A549 (cell line): ENCODE measurements at regions not wholly inside any gene's neighbourhood (a gene's known extent, or its start where the extent isn't known, plus 50 kb on each side); places are given as distances from the start of the nearest gene placed in this dataset.

Experiments
- ATAC-seq, 2 experiments: fragments of 200-7000 bp in 1 of 2; fragments of >200 bp in 1 of 2; cut with Nextera tagmentation in 1 of 2; cut with Tn5 transposase in 1 of 2; 3 replicates each; pipeline versions ENCODE4 v1.8.0 to v1.9.1; 2018 to 2020; ENCODE audit warnings: mild to moderate bottlenecking in 1 of 2, moderate library complexity in 1 of 2
- CTCF ChIA-PET: fragments of 300-600 bp; sonication (Branson Sonifier 250); formaldehyde crosslinking; extraction: SDS; loops from one replicate; lab custom pipeline; 2021; ENCODE audit warnings: antibody characterized with exemption, inconsistent platforms; lab: Yijun Ruan, JAX
- POLR2A ChIA-PET: fragments of 350-600 bp; formaldehyde crosslinking; extraction: SDS; loops from one replicate; lab custom pipeline; 2021; ENCODE audit warnings: antibody characterized with exemption, inconsistent platforms; lab: Yijun Ruan, JAX
- DNase-seq, 2 experiments: peaks; one replicate each; pipeline versions ENCODE4 v3.0.0 to v3.0.0-alpha.2; 2011 to 2016; ENCODE audit warnings: low read depth in 1 of 2, low spot score in 1 of 2
- FAIRE-seq: peaks from 2 replicates; lab custom pipeline; 2011; peaks lifted over from hg19 to GRCh38; lab: Jason Lieb, UNC
- H3K27ac ChIP-seq, 2 experiments: fragments of >200 bp; sonication (Bioruptor Twin); formaldehyde crosslinking; 3 replicates each; pipeline ENCODE4 v1.5.1; 2016 to 2017
- H3K4me1 ChIP-seq: fragments of >200 bp; sonication (Bioruptor Twin); formaldehyde crosslinking; 3 replicates; pipeline ENCODE4 v1.6.1; 2016
- H3K4me2 ChIP-seq: fragments of >200 bp; sonication (Bioruptor Twin); formaldehyde crosslinking; 3 replicates; pipeline ENCODE4 v1.6.1; 2016
- H3K4me3 ChIP-seq: fragments of >200 bp; sonication (Bioruptor Twin); formaldehyde crosslinking; 3 replicates; pipeline ENCODE4 v1.5.1; 2016
- H3K9me3 ChIP-seq: fragments of >200 bp; sonication (Bioruptor Twin); formaldehyde crosslinking; 3 replicates; pipeline ENCODE4 v1.6.1; 2016
- CBX2 ChIP-seq: fragments of 200-600 bp; sonication (generic); IDR thresholded peaks from 2 replicates; pipeline ENCODE4 v1.6.1; 2016; ENCODE audit warnings: low read depth, mild to moderate bottlenecking, borderline replicate concordance
- CEBPB ChIP-seq, 2 experiments: fragments of >200 bp in 1 of 2; sonication (Bioruptor Twin) in 1 of 2; formaldehyde crosslinking in 1 of 2; IDR thresholded peaks; 2 replicates each; pipeline ENCODE4 v1.6.1; 2012 to 2016
- CHD2 ChIP-seq: fragments of 150-350 bp; IDR thresholded peaks from 2 replicates; pipeline ENCODE4 v1.6.1; 2014; ENCODE audit warnings: low read length; ENCODE audit not compliant: partially characterized antibody
- CHD4 ChIP-seq: fragments of 200-600 bp; sonication (generic); IDR thresholded peaks from 2 replicates; pipeline ENCODE4 v1.6.1; 2016; ENCODE audit warnings: antibody characterized with exemption, mild to moderate bottlenecking, borderline replicate concordance
- FOSB ChIP-seq: fragments of 250-450 bp; sonication (Bioruptor Pico); IDR thresholded peaks from 2 replicates; pipeline ENCODE4 v1.5.0; 2020; ENCODE audit warnings: mild to moderate bottlenecking, moderate library complexity
- GATA3 ChIP-seq: IDR thresholded peaks from 2 replicates; pipeline ENCODE4 v1.6.1; 2012; ENCODE audit warnings: borderline replicate concordance
- HES2 ChIP-seq: fragments of >200 bp; sonication (Bioruptor Twin); formaldehyde crosslinking; IDR thresholded peaks from 2 replicates; pipeline ENCODE4 v1.6.1; 2016
- HOXA7 ChIP-seq: fragments of 250-450 bp; sonication (Bioruptor Pico); IDR thresholded peaks from 2 replicates; pipeline ENCODE4 v1.5.0; 2020; ENCODE audit warnings: mild to moderate bottlenecking, moderate library complexity
- JUN ChIP-seq, 2 experiments: fragments of >200 bp; sonication (Bioruptor Twin); formaldehyde crosslinking; IDR thresholded peaks; 2 replicates in 1 of 2; 3 replicates in 1 of 2; pipeline ENCODE4 v1.6.1; 2016 to 2017
- JUNB ChIP-seq: fragments of >200 bp; sonication (Bioruptor Twin); formaldehyde crosslinking; IDR thresholded peaks from 2 replicates; pipeline ENCODE4 v1.6.1; 2016
- KDM1A ChIP-seq: fragments of 200-600 bp; sonication (generic); IDR thresholded peaks from 2 replicates; pipeline ENCODE4 v1.6.1; 2016; ENCODE audit warnings: low read depth, mild to moderate bottlenecking
- KDM5A ChIP-seq: fragments of 200-600 bp; sonication (generic); IDR thresholded peaks from 2 replicates; pipeline ENCODE4 v1.6.1; 2016; ENCODE audit warnings: antibody characterized with exemption, mild to moderate bottlenecking
- MAFK ChIP-seq: fragments of 450-650 bp; IDR thresholded peaks from 2 replicates; pipeline ENCODE4 v1.6.1; 2014; ENCODE audit not compliant: partially characterized antibody
- MAX ChIP-seq: IDR thresholded peaks from 2 replicates; pipeline ENCODE4 v1.6.1; 2012
- MAZ ChIP-seq: fragments of 150-350 bp; IDR thresholded peaks from 2 replicates; pipeline ENCODE4 v1.6.1; 2014; ENCODE audit warnings: antibody characterized with exemption, low read depth, low read length, borderline replicate concordance
- NPAS2 ChIP-seq: fragments of 250-450 bp; sonication (Bioruptor Pico); IDR thresholded peaks from 2 replicates; pipeline ENCODE4 v1.8.0; 2022; ENCODE audit warnings: mild to moderate bottlenecking, moderate library complexity, borderline replicate concordance
- NR3C1 ChIP-seq: fragments of >200 bp; sonication (Bioruptor Twin); formaldehyde crosslinking; IDR thresholded peaks from 3 replicates; pipeline ENCODE4 v1.6.1; 2017
- PHF8 ChIP-seq: fragments of 200-600 bp; sonication (generic); IDR thresholded peaks from 2 replicates; pipeline ENCODE4 v1.6.1; 2016; ENCODE audit warnings: low read depth, mild to moderate bottlenecking, antibody characterized with exemption, moderate library complexity, borderline replicate concordance
- RAD21 ChIP-seq, 2 experiments: fragments of >200 bp in 1 of 2; sonication (Bioruptor Twin) in 1 of 2; formaldehyde crosslinking in 1 of 2; IDR thresholded peaks in 1 of 2; conservative IDR thresholded peaks in 1 of 2; 2 replicates in 1 of 2; 3 replicates in 1 of 2; pipeline ENCODE4 v1.6.1; 2012 to 2018; ENCODE audit warnings: inconsistent platforms in 1 of 2
- RCOR1 ChIP-seq: fragments of 150-350 bp; IDR thresholded peaks from 2 replicates; pipeline ENCODE4 v1.6.1; 2014; ENCODE audit warnings: antibody characterized with exemption, low read length, low read depth
- REST ChIP-seq: fragments of 200-600 bp; sonication (generic); IDR thresholded peaks from 2 replicates; pipeline ENCODE4 v1.6.1; 2016; ENCODE audit warnings: antibody characterized with exemption, mild to moderate bottlenecking, moderate library complexity
- SMC3 ChIP-seq: fragments of >200 bp; sonication (Bioruptor Twin); formaldehyde crosslinking; IDR thresholded peaks from 3 replicates; pipeline ENCODE4 v1.6.1; 2018; ENCODE audit warnings: inconsistent platforms
- SREBF2 ChIP-seq: fragments of 450-650 bp; IDR thresholded peaks from 2 replicates; pipeline ENCODE4 v1.6.1; 2014; ENCODE audit warnings: mild to moderate bottlenecking, moderate library complexity
- TP53 ChIP-seq: fragments of 250-450 bp; sonication (Bioruptor Pico); IDR thresholded peaks from 2 replicates; pipeline ENCODE4 v1.5.0; 2021; ENCODE audit warnings: mild to moderate bottlenecking, moderate library complexity
- USF2 ChIP-seq: fragments of 450-650 bp; IDR thresholded peaks from 2 replicates; pipeline ENCODE4 v1.6.1; 2014; ENCODE audit warnings: antibody characterized with exemption
- ZFP36 ChIP-seq: fragments of 450-650 bp; IDR thresholded peaks from 2 replicates; pipeline ENCODE4 v1.6.1; 2014; ENCODE audit warnings: borderline replicate concordance; ENCODE audit not compliant: partially characterized antibody
- WGBS: methylation state at CpG from one replicate; pipeline ENCODE4 v1.1.6; 2017; ENCODE audit errors: missing lambda C conversion rate; 5-methylcytosine and 5-hydroxymethylcytosine counted together

GRCh38 chr6:4295783-4296155 lies 160.4 kb upstream of the ECI2 start:
- CTCF ChIA-PET: interaction anchor here (1.4 to 2.1 kb wide), 2 partner anchors 15 to 18 kb away, joined by 3 to 4 read pairs; no protein-coding TSS in a partner anchor

GRCh38 chr6:4295058-4295782 lies 159.8 kb upstream of the ECI2 start:
- no peak for TF ChIP-seq REST
- TF ChIP-seq GATA3: no peak
- TF ChIP-seq HES2: no peak
- TF ChIP-seq SREBF2: no peak
- TF ChIP-seq JUN (IDR thresholded peaks at IDR 0.05): no peak
- TF ChIP-seq MAFK: no peak
- no peak for TF ChIP-seq CBX2
- no peak for DNase-seq
- no peak for FAIRE-seq
- no peak for ATAC-seq
- WGBS: 83% methylated on average over 8 of the region's 10 CpGs
- peaks cover 6% of the 10 kb centered on the region; the same call in 1 of the 3 replicates for H3K4me1 ChIP-seq
- ChIA-PET POLR2A (no interaction called here), CTCF (interaction anchor here (1.4 to 2.1 kb wide), 2 partner anchors 14 to 18 kb away, joined by 3 to 4 read pairs; no protein-coding TSS in a partner anchor)
- 0 out of 3 replicates have a peak, but pooled peaks cover 5% of the 10 kb centered on the region for H3K9me3 ChIP-seq
- H3K27ac ChIP-seq: no peak overlapping the region
- no peak overlapping the region for H3K4me2 ChIP-seq
- no peak overlapping the region for H3K4me3 ChIP-seq

More at GRCh38 chr6:4295783-4296155, 160.4 kb upstream of the ECI2 start:
- POLR2A ChIA-PET: no interaction called here
- WGBS: 56% methylated on average over 2 of the region's 2 CpGs
- peaks cover 6% of the 10 kb centered on the region; the same call in 1 of the 3 replicates for H3K4me1 ChIP-seq
- no peak for TF ChIP-seq TP53 (CRISPR knock-in tag)
- no peak for TF ChIP-seq CEBPB (IDR thresholded peaks at IDR 0.05)
- TF ChIP-seq, all 56 proteins: peak for 0
- DNase-seq (no peak), ATAC-seq (no peak), FAIRE-seq (no peak)
- Histone ChIP-seq H3K4me3 (no peak overlapping the region), H3K9me3 (0 out of 3 replicates have a peak, but pooled peaks cover 5% of the 10 kb centered on the region), H3K4me2 (no peak overlapping the region), H3K27ac (no peak overlapping the region)

GRCh38 chr6:4294636-4295035 lies 159.3 kb upstream of the ECI2 start:
- CTCF ChIA-PET: interaction anchor here (1.4 kb wide), 1 partner anchor 14 kb away, joined by 3 read pairs; no protein-coding TSS in a partner anchor
- no peak overlapping the region for H3K4me2 ChIP-seq
- POLR2A ChIA-PET: no interaction called here
- H3K9me3 ChIP-seq: 0 out of 3 replicates have a peak, but pooled peaks cover 5% of the 10 kb centered on the region
- DNase-seq (no peak), FAIRE-seq (no peak), ATAC-seq (no peak)
- TF ChIP-seq CHD2 (no peak), CEBPB (IDR thresholded peaks at IDR 0.05) (no peak), USF2 (no peak), NPAS2 (CRISPR knock-in tag) (no peak), KDM5A (no peak), SMC3 (no peak), HOXA7 (CRISPR knock-in tag) (no peak), RAD21 (conservative IDR thresholded peaks at IDR 0.05 in 1 of 2, IDR thresholded peaks at IDR 0.05 in 1 of 2) (no peak), JUNB (no peak), ZFP36 (no peak), PHF8 (no peak), CHD4 (no peak), FOSB (CRISPR knock-in tag) (no peak), NR3C1 (no peak), KDM1A (no peak), TP53 (CRISPR knock-in tag) (no peak), MAX (no peak), GATA3 (no peak), MAZ (no peak), RCOR1 (no peak)
- WGBS: 88% methylated on average over 1 of the region's 9 CpGs
- peaks cover 6% of the 10 kb centered on the region; the same call in 1 of the 3 replicates for H3K4me1 ChIP-seq
- H3K27ac ChIP-seq: no peak overlapping the region
- no peak overlapping the region for H3K4me3 ChIP-seq
